ENCODE measurements at regions not wholly inside any gene's neighbourhood (a gene's known extent, or its start where the extent isn't known, plus 50 kb on each side); places are given as distances from the start of the nearest gene placed in this dataset.

DNA sequence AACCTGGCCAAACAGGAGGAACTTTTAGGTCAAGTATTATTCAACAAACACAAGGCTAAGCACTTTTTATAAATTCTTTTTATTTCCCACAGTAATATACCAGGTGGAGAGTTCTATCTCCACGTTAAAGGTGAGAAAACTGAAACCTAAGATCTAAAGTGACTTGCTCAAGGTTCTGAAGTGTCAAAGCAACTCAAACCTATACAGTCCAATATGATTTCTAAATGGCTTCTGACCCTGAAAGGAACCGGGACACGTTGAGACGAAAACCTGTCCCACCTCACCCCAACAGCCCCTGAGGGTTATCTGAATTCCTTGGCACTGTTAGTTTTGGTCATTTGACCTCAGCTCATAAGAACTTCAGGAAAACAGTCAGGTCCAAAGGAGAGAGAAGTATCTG lies 814.5 kb upstream of the LRATD1 start:
- no peak for DNase-seq
- no peak for ATAC-seq
- Histone ChIP-seq H3K36me3 (no peaks in the 10 kb centered on the region), H3K4me3 (no peak overlapping the region), H3K9me3 (no peaks in the 10 kb centered on the region), H3K4me1 (no peaks in the 10 kb centered on the region), H3K27ac (no peak overlapping the region), H3K27me3 (no peaks in the 10 kb centered on the region)
- intact Hi-C loops (cut with DNase I): no loop called here
- TF ChIP-seq, protein P1, sequence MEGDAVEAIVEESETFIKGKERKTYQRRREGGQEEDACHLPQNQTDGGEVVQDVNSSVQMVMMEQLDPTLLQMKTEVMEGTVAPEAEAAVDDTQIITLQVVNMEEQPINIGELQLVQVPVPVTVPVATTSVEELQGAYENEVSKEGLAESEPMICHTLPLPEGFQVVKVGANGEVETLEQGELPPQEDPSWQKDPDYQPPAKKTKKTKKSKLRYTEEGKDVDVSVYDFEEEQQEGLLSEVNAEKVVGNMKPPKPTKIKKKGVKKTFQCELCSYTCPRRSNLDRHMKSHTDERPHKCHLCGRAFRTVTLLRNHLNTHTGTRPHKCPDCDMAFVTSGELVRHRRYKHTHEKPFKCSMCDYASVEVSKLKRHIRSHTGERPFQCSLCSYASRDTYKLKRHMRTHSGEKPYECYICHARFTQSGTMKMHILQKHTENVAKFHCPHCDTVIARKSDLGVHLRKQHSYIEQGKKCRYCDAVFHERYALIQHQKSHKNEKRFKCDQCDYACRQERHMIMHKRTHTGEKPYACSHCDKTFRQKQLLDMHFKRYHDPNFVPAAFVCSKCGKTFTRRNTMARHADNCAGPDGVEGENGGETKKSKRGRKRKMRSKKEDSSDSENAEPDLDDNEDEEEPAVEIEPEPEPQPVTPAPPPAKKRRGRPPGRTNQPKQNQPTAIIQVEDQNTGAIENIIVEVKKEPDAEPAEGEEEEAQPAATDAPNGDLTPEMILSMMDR (IDR thresholded peaks at IDR 0.05): no peak
- TF ChIP-seq POLR2A (IDR thresholded peaks at IDR 0.05): no peak
- WGBS, 4 donors: 65 to 70% (median 69%) methylated on average over 4 of the region's 4 CpGs

DNA sequence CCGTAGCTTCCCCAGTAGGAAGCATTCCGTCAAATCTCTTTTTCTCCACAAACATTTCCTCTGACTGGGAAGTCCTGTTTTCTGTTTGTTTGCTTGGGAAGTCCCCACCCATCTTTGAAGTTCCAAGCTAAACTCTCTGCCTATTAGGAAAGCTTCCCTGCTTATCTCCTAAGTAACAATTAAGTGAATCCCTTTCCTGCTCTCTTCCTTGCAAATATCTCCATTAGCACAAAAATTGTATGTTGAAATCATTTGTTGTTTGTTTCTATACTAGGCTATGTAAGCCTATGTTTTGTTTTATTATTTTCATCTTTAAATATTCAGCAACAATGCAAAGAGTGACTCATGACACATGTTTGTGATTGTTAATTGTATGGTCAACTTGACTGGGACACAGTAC lies 812.6 kb upstream of the LRATD1 start:
- ATAC-seq (no peak), DNase-seq (no peak)
- TF ChIP-seq POLR2A (IDR thresholded peaks at IDR 0.05): no peak
- TF ChIP-seq, protein P1 (IDR thresholded peaks at IDR 0.05): no peak
- Histone ChIP-seq H3K4me1 (no peaks in the 10 kb centered on the region), H3K4me3 (no peak overlapping the region), H3K27ac (no peak overlapping the region), H3K27me3 (no peaks in the 10 kb centered on the region), H3K9me3 (no peaks in the 10 kb centered on the region), H3K36me3 (no peaks in the 10 kb centered on the region)
- intact Hi-C loops (cut with DNase I): no loop called here
- WGBS, 4 donors: 31 to 49% (median 44%) methylated on average over 2 of the region's 2 CpGs

GRCh38 chr2:13821255-13821880 lies 811.1 kb upstream of the LRATD1 start:
- no peak overlapping the region for H3K27ac ChIP-seq
- no peak overlapping the region for H3K4me3 ChIP-seq
- intact Hi-C loops (cut with DNase I): no loop called here
- TF ChIP-seq, protein P1 (IDR thresholded peaks at IDR 0.05): no peak
- no peak for TF ChIP-seq POLR2A (IDR thresholded peaks at IDR 0.05)
- no peak for DNase-seq
- ATAC-seq: no peak
- H3K9me3 ChIP-seq: no peaks in the 10 kb centered on the region
- no peaks in the 10 kb centered on the region for H3K27me3 ChIP-seq
- 55 to 66% (median 62%) methylated on average over 4 of the region's 4 CpGs for WGBS, 4 donors
- H3K36me3 ChIP-seq: no peaks in the 10 kb centered on the region
- no peaks in the 10 kb centered on the region for H3K4me1 ChIP-seq

- H3K4me3 ChIP-seq: no peak overlapping the region
- H3K4me1 ChIP-seq: no peaks in the 10 kb centered on the region
- 27 to 53% (median 44%) methylated on average over 2 of the region's 2 CpGs for WGBS, 4 donors
These were observed 810.2 kb upstream of the LRATD1 start for GRCh38 chr2:13822365-13822764.

More at GRCh38 chr2:13822365-13822764, 810.2 kb upstream of the LRATD1 start:
- ATAC-seq (no peak), DNase-seq (no peak)
- intact Hi-C loops (cut with DNase I): no loop called here
- Histone ChIP-seq H3K36me3 (no peaks in the 10 kb centered on the region), H3K27ac (no peak overlapping the region), H3K27me3 (no peaks in the 10 kb centered on the region), H3K9me3 (no peaks in the 10 kb centered on the region)
- no peak for TF ChIP-seq POLR2A (IDR thresholded peaks at IDR 0.05)
- TF ChIP-seq, protein P1 (IDR thresholded peaks at IDR 0.05): no peak

Measured in heart left ventricle (tissue), 16 donors.